Stimulated activated CD4-positive, alpha-beta T cell treated with anti-CD3 and anti-CD28 coated beads, Interleukin-4, amount 100 ng/mL, for 48 hours (primary cell): ENCODE measurements at regions not wholly inside any gene's neighbourhood (a gene's known extent, or its start where the extent isn't known, plus 50 kb on each side); places are given as distances from the start of the nearest gene placed in this dataset.

Source experiments
- DNase-seq, 2 donors: peaks; one replicate each; pipeline ENCODE4 v3.0.0-alpha.2; 2020; ENCODE audit warnings: low read depth in 2 of 2

GRCh38 chr2:219769090-219769910 is 141.9 kb downstream of the SLC4A3 start:
- DNase-seq, result no peak

- no peak for DNase-seq
These were observed 144.7 kb downstream of the SLC4A3 start for GRCh38 chr2:219772103-219772635.

GRCh38 chr2:219772697-219773096 is 145.3 kb downstream of the SLC4A3 start:
- DNase-seq, result no peak

- no peak for DNase-seq
These were observed 148.1 kb downstream of the SLC4A3 start for GRCh38 chr2:219775506-219775905.

- DNase-seq, result no peak
These were observed 150.0 kb downstream of the SLC4A3 start for GRCh38 chr2:219777388-219777787.

- DNase-seq, result no peak
These were observed 150.8 kb downstream of the SLC4A3 start for GRCh38 chr2:219778189-219778588.

GRCh38 chr2:219782737-219783348 is 155.4 kb downstream of the SLC4A3 start:
- no peak for DNase-seq

GRCh38 chr2:219783359-219783975 is 156.0 kb downstream of the SLC4A3 start:
- no peak for DNase-seq

- DNase-seq, result no peak
These were observed 156.7 kb downstream of the SLC4A3 start for GRCh38 chr2:219784178-219784577.

- no peak for DNase-seq
These were observed 162.0 kb downstream of the SLC4A3 start for GRCh38 chr2:219789476-219789875.

GRCh38 chr2:219792446-219792845 is 165.0 kb downstream of the SLC4A3 start:
- DNase-seq, result no peak

- DNase-seq, result no peak
These were observed 171.0 kb downstream of the SLC4A3 start for GRCh38 chr2:219798430-219798829.

GRCh38 chr2:219803294-219803693 is 175.9 kb downstream of the SLC4A3 start:
- no peak for DNase-seq

GRCh38 chr2:219810895-219811294 is 183.5 kb downstream of the SLC4A3 start:
- no peak for DNase-seq

- DNase-seq, result no peak
These were observed 185.2 kb downstream of the SLC4A3 start for GRCh38 chr2:219812672-219813071.

- no peak for DNase-seq
These were observed 193.3 kb downstream of the SLC4A3 start for GRCh38 chr2:219820767-219821166.

- no peak for DNase-seq
These were observed 196.1 kb downstream of the SLC4A3 start for GRCh38 chr2:219823574-219823973.

- DNase-seq, result no peak
These were observed 197.6 kb downstream of the SLC4A3 start for GRCh38 chr2:219824996-219825395.

GRCh38 chr2:219828127-219828526 is 200.7 kb downstream of the SLC4A3 start:
- DNase-seq, result no peak

GRCh38 chr2:219829667-219830352 is 202.4 kb downstream of the SLC4A3 start:
- DNase-seq, result no peak

GRCh38 chr2:219830353-219830738 is 202.9 kb downstream of the SLC4A3 start:
- no peak for DNase-seq

- no peak for DNase-seq
These were observed 204.5 kb downstream of the SLC4A3 start for GRCh38 chr2:219831957-219832356.
